ENCODE measurements at regions not wholly inside any gene's neighbourhood (a gene's known extent, or its start where the extent isn't known, plus 50 kb on each side); places are given as distances from the start of the nearest gene placed in this dataset.

GRCh38 chr5:96115147-96115807, 153.6 kb upstream of the ELL2 start:
- TF ChIP-seq POLR2AphosphoS5 (IDR thresholded peaks at IDR 0.05) (no peak), CTCF (IDR thresholded peaks at IDR 0.05) (no peak), POLR2A (IDR thresholded peaks at IDR 0.05) (no peak), EP300 (IDR thresholded peaks at IDR 0.05) (no peak)

Data from stomach (tissue), 4 donors.